GM18907 (cell line): ENCODE measurements at regions not wholly inside any gene's neighbourhood (a gene's known extent, or its start where the extent isn't known, plus 50 kb on each side); places are given as distances from the start of the nearest gene placed in this dataset.

Source experiments
- ATAC-seq: cut with Tn5 transposase; IDR thresholded peaks from one replicate; pipeline ENCODE4 v1.9.1; 2021; ENCODE audit warnings: mild to moderate bottlenecking, moderate library complexity; ENCODE audit not compliant: unreplicated experiment

- ATAC-seq: no peak
Measured at GRCh38 chr16:80198311-80199299, 342.2 kb upstream of the DYNLRB2 start.

GRCh38 chr16:80197741-80198201 lies 343.0 kb upstream of the DYNLRB2 start:
- no peak for ATAC-seq

GRCh38 chr16:80191928-80192327 lies 348.9 kb upstream of the DYNLRB2 start:
- no peak for ATAC-seq

- no peak for ATAC-seq
Measured at GRCh38 chr16:80189476-80190175, 351.2 kb upstream of the DYNLRB2 start.

- ATAC-seq: no peak
Measured at GRCh38 chr16:80176114-80176513, 364.7 kb upstream of the DYNLRB2 start.

GRCh38 chr16:80175011-80175410 lies 365.8 kb upstream of the DYNLRB2 start:
- no peak for ATAC-seq

- ATAC-seq: no peak
Measured at GRCh38 chr16:80174416-80174815, 366.4 kb upstream of the DYNLRB2 start.

GRCh38 chr16:80171746-80172145 lies 369.0 kb upstream of the DYNLRB2 start:
- no peak for ATAC-seq

- ATAC-seq: no peak
Measured at GRCh38 chr16:80171199-80171598, 369.6 kb upstream of the DYNLRB2 start.

- no peak for ATAC-seq
Measured at GRCh38 chr16:80167657-80168390, 373.0 kb upstream of the DYNLRB2 start.

GRCh38 chr16:80166082-80166481 lies 374.7 kb upstream of the DYNLRB2 start:
- ATAC-seq: no peak

GRCh38 chr16:80164966-80165550 lies 375.7 kb upstream of the DYNLRB2 start:
- ATAC-seq: no peak

- no peak for ATAC-seq
Measured at GRCh38 chr16:80163339-80163738, 377.5 kb upstream of the DYNLRB2 start.

GRCh38 chr16:80161799-80162739 lies 378.7 kb upstream of the DYNLRB2 start:
- no peak for ATAC-seq

GRCh38 chr16:80158766-80159165 lies 382.0 kb upstream of the DYNLRB2 start:
- no peak for ATAC-seq

GRCh38 chr16:80151722-80152111 lies 389.1 kb upstream of the DYNLRB2 start:
- no peak for ATAC-seq

- no peak for ATAC-seq
Measured at GRCh38 chr16:80150978-80151721, 389.6 kb upstream of the DYNLRB2 start.

- ATAC-seq: no peak
Measured at GRCh38 chr16:80148826-80149225, 392.0 kb upstream of the DYNLRB2 start.

GRCh38 chr16:80147026-80147655 lies 393.7 kb upstream of the DYNLRB2 start:
- no peak for ATAC-seq
